Osteoblast (primary cell): ENCODE measurements at regions not wholly inside any gene's neighbourhood (a gene's known extent, or its start where the extent isn't known, plus 50 kb on each side); places are given as distances from the start of the nearest gene placed in this dataset.

ENCODE experiments used
- DNase-seq: peaks from one replicate; pipeline ENCODE4 v3.0.0; 2011; ENCODE audit warnings: low spot score, mixed read lengths; ENCODE audit not compliant: insufficient read length; ENCODE audit errors: missing footprints
- H2AFZ ChIP-seq: 2 replicates; pipeline ENCODE4 v1.6.0; 2011; ENCODE audit warnings: mild to moderate bottlenecking, low read length
- H3K27ac ChIP-seq: 2 replicates; pipeline ENCODE4 v1.5.1; 2011; ENCODE audit warnings: mild to moderate bottlenecking, low read depth, low read length, moderate library complexity
- H3K27me3 ChIP-seq: 2 replicates; pipeline ENCODE4 v1.6.0; 2012; ENCODE audit warnings: mild to moderate bottlenecking, control low read depth, inconsistent platforms, low read length, moderate library complexity; ENCODE audit not compliant: insufficient read depth
- H3K36me3 ChIP-seq: 2 replicates; pipeline ENCODE4 v1.5.1; 2011; ENCODE audit warnings: mild to moderate bottlenecking, low read length, control low read depth, moderate library complexity; ENCODE audit not compliant: insufficient read depth
- H3K4me1 ChIP-seq: 2 replicates; pipeline ENCODE4 v1.5.1; 2011; ENCODE audit warnings: mild to moderate bottlenecking, low read length, control low read depth, moderate library complexity; ENCODE audit not compliant: insufficient read depth
- H3K4me2 ChIP-seq: 2 replicates; pipeline ENCODE4 v1.6.0; 2011; ENCODE audit warnings: mild to moderate bottlenecking, low read length; ENCODE audit not compliant: insufficient read depth
- H3K4me3 ChIP-seq: fragments of 200-600 bp; sonication (generic); 3 replicates; pipeline ENCODE4 v1.5.1; 2012; ENCODE audit warnings: mild to moderate bottlenecking, low read length, inconsistent platforms; ENCODE audit not compliant: insufficient read depth
- H3K79me2 ChIP-seq: 2 replicates; pipeline ENCODE4 v1.6.0; 2012; ENCODE audit warnings: mild to moderate bottlenecking, low read length, control low read depth, inconsistent platforms; ENCODE audit not compliant: insufficient read depth
- H3K9me3 ChIP-seq: 2 replicates; pipeline ENCODE4 v1.5.1; 2011; ENCODE audit warnings: low read depth, low read length, control low read depth
- H4K20me1 ChIP-seq: 2 replicates; pipeline ENCODE4 v1.6.0; 2012; ENCODE audit warnings: mild to moderate bottlenecking, low read length, control low read depth; ENCODE audit not compliant: insufficient read depth
- CTCF ChIP-seq: IDR thresholded peaks from 2 replicates; pipeline ENCODE4 v1.5.1; 2011; ENCODE audit warnings: mild to moderate bottlenecking, low read depth, low read length, moderate library complexity; ENCODE audit errors: extremely low read depth

GRCh38 chr15:95442107-95442719 lies 888.3 kb upstream of the NR2F2 start:
- H3K9me3 ChIP-seq = no peaks in the 10 kb centered on the region
- H3K27ac ChIP-seq = no peak overlapping the region
- no peaks in the 10 kb centered on the region for H3K4me1 ChIP-seq
- H3K36me3 ChIP-seq = no peaks in the 10 kb centered on the region
- no peak overlapping the region for H3K4me3 ChIP-seq
- no peak overlapping the region for H3K4me2 ChIP-seq
- H3K79me2 ChIP-seq = no peaks in the 10 kb centered on the region
- H2AFZ ChIP-seq = no peak overlapping the region
- no peak for TF ChIP-seq CTCF
- no peak for DNase-seq
- H3K27me3 ChIP-seq = no peaks in the 10 kb centered on the region
- no peaks in the 10 kb centered on the region for H4K20me1 ChIP-seq

- Histone ChIP-seq H3K27ac (no peak overlapping the region), H3K79me2 (no peaks in the 10 kb centered on the region), H4K20me1 (no peaks in the 10 kb centered on the region), H3K27me3 (no peaks in the 10 kb centered on the region), H2AFZ (no peak overlapping the region), H3K4me3 (no peak overlapping the region), H3K9me3 (no peaks in the 10 kb centered on the region), H3K4me1 (no peaks in the 10 kb centered on the region), H3K36me3 (no peaks in the 10 kb centered on the region), H3K4me2 (no peak overlapping the region)
- TF ChIP-seq CTCF = no peak
- DNase-seq = no peak
These were observed 885.6 kb upstream of the NR2F2 start for GRCh38 chr15:95444860-95445259.

DNA sequence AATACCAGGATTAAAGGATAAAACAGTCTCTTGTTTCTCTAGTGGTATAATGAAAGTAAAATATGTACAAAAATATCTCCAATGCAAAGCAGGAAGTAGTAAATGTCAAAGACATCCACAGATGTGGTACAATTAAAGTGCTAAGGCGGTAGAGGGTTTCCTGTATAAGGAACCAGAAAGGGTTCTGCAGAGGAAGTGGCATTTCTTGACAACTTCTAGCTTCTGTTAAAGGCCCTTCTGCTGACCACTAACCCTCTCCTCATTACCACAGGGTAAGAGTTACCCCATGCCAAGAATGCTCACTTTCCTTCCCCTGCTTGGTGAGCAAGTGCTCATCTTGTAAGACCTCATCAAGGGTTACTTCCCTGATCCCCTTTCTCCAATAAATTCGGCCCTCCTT lies 883.6 kb upstream of the NR2F2 start:
- Histone ChIP-seq H2AFZ (no peak overlapping the region), H3K4me2 (no peak overlapping the region), H3K36me3 (no peaks in the 10 kb centered on the region), H3K9me3 (no peaks in the 10 kb centered on the region), H3K4me1 (no peaks in the 10 kb centered on the region), H3K27me3 (no peaks in the 10 kb centered on the region), H3K79me2 (no peaks in the 10 kb centered on the region), H3K27ac (no peak overlapping the region), H4K20me1 (no peaks in the 10 kb centered on the region), H3K4me3 (no peak overlapping the region)
- TF ChIP-seq CTCF = no peak
- DNase-seq = no peak

DNA sequence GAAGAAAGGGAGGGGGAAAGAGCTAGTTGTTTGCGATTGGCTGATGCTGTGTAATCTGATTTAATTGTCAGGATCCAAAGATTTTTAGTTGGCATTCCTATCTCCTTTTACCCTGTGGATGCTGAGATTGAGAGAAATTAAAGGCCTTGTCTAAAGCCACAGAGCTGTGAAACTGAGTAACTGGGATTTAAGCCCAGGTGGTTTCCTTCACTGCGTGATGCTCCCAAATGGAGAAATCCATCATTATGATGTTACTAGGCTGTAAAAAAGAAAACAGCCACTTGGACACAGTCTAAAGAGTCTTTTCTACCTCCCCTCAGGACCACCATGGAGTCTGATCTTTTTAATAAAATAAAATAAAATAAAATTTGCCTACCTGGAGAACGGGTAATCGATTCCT lies 883.0 kb upstream of the NR2F2 start:
- Histone ChIP-seq H3K27ac (no peak overlapping the region), H3K79me2 (no peaks in the 10 kb centered on the region), H3K9me3 (no peaks in the 10 kb centered on the region), H3K4me3 (no peak overlapping the region), H3K4me2 (no peak overlapping the region), H3K4me1 (no peaks in the 10 kb centered on the region), H2AFZ (no peak overlapping the region), H4K20me1 (no peaks in the 10 kb centered on the region), H3K36me3 (no peaks in the 10 kb centered on the region), H3K27me3 (no peaks in the 10 kb centered on the region)
- TF ChIP-seq CTCF = no peak
- DNase-seq = no peak
